Skin of body (tissue), 1 donor: ENCODE measurements at regions not wholly inside any gene's neighbourhood (a gene's known extent, or its start where the extent isn't known, plus 50 kb on each side); places are given as distances from the start of the nearest gene placed in this dataset.

ENCODE experiments used
- DNase-seq: peaks from one replicate; lab custom pipeline; 2025; lab: John Stamatoyannopoulos, UW

GRCh38 chr3:18635215-18635614 lies 210.1 kb upstream of the SATB1 start:
- DNase-seq = no peak

GRCh38 chr3:18634461-18634860 lies 209.3 kb upstream of the SATB1 start:
- no peak for DNase-seq

DNA sequence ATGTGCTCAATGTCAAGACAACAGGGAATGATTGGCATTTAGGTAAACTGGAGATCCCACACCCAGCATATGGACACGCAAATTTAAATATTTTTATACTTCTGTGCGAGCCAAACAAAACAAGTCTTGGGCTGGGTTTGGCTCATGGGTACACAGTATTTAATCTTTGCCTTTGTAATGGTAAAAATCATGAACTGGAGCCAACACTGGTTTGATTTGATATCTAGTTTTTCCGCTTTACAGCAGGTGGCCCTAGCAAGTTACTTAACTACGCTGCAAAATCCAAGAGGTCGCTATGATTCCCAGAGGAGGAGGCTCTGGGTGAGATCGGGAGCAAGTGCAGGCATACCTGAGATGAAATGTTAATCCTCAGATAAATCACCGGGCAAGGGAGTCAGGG lies 207.9 kb upstream of the SATB1 start:
- no peak for DNase-seq

DNA sequence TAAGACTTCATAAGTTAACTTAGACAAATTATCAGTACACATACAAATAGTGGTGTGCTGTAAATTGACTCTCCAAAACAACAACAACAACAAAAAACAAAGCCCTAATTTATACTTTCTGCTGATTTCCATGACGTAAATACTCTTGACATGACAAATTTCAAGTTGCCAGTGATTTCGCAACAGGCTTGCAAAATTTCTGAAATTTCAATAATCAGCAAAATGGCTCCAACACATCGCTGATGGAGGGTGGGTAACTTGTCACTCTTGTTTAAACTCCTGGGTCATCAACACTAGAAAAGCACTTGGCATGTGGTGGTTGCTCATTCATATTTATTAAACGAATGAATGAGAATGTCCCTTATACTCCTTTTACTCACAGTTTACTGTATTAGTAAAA lies 205.2 kb upstream of the SATB1 start:
- DNase-seq = no peak

DNA sequence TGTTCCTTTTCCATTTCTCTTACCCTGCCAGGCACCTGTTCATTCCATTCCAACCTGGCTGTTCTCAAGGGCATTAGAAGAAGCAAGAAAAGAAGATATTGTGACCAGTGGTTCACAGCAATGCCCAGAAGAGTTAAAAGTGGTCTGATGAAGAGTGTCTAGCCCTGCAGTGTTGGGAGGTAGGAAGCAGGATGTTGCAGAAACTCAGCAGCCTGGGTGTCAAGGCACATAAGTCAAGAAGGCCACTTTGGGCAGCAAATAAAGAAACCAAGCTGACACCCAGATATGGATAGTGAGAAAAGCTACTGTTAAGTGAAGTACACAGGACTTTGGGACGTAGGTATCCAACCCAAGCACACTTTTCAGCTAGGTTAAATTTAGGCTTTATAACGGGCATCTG lies 199.9 kb upstream of the SATB1 start:
- no peak for DNase-seq

DNA sequence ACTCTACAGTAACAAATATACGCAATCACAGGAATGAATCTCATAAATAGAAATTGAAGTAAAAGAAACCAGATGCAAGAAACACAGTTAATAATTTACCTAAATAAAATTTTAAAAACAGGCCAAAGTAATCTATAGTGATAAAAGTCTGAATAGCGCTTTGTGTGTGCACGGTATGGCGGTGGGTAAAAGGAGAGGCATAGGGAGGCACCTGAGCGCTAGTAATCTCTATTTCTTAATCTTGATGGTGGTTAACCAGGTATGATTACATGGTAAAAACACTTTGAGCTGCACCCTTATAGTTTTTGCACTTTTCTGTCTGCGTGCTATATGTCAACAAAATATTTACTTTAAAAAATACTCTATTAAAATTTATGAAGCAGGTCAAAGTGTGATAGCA lies 198.1 kb upstream of the SATB1 start:
- DNase-seq = no peak

DNA sequence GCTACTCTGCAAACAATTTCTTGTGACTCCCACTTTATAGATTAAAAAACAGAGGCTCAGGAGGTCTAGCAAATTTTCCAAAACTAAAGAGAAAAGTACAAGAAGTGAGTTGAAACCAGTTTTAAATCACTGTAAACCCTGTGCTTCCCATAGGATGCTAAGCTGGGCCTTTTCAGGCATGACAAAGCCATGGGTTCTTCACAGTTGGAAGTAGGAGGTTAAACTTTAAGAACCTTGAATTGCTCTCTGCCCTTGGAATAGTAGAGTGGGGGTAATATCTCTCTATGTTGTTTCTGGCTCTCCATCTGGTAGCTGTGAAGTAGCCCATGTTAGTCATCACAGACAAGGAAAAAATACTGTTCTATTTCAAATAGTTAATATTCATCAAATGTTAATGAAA lies 193.6 kb upstream of the SATB1 start:
- no peak for DNase-seq

GRCh38 chr3:18611991-18612390 lies 186.9 kb upstream of the SATB1 start:
- no peak for DNase-seq

DNA sequence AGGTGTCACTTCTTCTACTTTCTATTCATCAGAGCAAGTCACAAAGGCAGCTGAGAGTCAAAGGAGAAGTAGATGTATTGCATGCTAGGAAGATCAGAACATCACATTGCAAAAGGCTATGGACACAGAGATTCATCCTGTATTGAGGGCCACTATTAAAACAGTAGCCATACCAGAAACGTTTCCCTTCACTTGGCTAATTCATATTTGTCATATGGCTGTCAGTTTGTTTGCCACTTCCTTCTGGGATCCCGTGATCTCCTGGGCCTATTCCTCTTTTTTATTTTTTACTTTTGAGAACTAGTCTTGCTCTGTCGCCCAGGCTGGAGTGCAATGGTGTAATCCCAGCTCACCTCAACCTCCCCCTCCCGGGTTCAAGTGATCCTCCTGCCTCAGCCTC lies 184.0 kb upstream of the SATB1 start:
- DNase-seq = no peak

GRCh38 chr3:18597919-18598318 lies 172.8 kb upstream of the SATB1 start:
- no peak for DNase-seq

DNA sequence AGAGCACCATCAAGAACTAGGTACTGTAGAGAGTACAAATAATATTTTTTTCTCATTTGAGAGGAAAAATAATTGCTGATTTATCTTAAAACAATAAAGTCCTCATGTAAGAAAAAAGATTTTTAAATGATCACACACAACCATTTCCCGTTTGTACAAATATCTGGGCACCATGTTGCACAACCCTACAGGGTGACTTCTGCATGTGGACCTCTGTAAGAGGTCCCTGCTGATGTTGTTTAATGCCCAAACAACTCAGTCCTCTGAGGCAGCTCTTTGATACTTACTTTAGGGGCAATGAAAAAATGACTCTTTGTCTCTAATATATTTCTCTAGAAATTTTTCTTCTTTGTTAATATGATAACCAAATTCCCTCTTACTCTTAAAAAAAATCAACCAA lies 168.1 kb upstream of the SATB1 start:
- no peak for DNase-seq

- no peak for DNase-seq
Observed at GRCh38 chr3:18591120-18591519, 166.0 kb upstream of the SATB1 start.

DNA sequence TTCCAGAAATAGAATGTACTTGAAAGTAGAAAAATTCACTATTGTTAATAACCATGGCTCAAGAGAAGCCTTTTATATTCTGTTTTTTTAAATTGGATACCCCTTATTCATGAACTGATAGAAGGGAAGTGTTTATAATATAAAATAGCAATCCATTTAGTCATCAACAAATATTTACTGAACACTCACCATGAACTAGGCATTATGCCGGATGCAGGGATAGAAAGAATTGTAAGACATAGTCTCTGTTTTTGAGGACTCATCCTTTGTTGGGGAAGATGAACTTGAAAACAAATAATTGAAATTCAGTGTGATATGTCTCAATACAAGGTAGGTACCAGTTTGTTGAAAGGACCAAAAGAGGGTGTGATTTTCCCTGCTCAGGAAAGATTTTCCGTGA lies 160.9 kb upstream of the SATB1 start:
- no peak for DNase-seq

GRCh38 chr3:18585004-18585968 lies 160.1 kb upstream of the SATB1 start:
- no peak for DNase-seq

GRCh38 chr3:18580268-18580667 lies 155.1 kb upstream of the SATB1 start:
- no peak for DNase-seq

DNA sequence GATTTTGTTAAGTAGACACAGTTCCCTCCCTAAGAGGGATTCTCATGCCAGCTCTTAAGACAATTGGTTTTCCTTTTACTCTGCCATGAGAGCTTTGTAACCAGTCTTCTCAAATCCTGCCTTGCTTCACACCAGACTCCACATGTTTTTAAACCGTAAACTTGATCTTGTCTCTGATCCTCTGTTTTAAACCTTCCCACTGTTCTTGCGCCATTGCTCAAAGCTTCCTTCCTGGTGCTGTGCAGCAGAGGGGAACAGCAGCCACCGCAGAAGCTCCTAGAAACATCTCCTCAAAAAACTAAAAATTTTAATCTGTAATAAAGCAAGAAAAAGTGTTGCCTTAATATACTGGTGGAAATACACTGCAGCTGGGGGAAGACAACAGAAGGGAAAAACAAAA lies 154.5 kb upstream of the SATB1 start:
- DNase-seq = no peak

DNA sequence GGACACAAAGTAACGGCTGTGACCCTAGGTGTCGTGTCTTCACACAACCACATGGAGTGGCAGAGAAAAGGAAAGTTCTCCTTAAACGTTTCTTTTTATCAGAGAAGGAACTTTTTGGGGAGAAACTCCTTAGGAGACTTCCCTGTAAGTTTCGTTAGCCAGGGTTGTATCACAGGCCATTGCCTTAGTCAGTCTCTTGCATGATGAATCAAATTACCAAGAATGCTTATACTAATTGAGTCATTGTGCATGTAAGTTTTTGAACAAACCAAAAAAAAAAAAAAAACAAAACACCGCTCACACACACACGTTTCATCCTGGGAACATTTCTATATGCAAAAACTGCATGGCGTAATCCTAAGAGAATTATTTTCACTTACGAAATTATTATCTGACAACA lies 150.4 kb upstream of the SATB1 start:
- no peak for DNase-seq

DNA sequence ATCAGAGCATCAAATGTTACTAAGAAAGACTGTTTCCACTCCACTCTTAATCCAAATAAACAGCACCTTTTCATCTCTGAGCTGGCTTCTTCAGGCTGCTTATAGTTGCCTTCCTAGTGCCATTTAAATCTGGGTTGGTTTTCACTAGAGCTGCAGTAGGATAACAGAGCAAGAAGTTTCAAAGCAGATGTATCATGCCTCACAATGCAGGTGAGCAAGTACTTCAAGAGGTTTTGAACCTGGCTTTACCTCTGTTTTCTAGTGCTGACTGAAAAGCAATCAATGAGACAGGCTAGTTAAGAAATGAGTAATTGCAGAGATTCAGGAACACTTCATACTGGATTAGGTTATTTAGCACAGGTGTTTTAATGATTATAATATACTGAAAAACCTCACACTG lies 147.7 kb upstream of the SATB1 start:
- DNase-seq = no peak

DNA sequence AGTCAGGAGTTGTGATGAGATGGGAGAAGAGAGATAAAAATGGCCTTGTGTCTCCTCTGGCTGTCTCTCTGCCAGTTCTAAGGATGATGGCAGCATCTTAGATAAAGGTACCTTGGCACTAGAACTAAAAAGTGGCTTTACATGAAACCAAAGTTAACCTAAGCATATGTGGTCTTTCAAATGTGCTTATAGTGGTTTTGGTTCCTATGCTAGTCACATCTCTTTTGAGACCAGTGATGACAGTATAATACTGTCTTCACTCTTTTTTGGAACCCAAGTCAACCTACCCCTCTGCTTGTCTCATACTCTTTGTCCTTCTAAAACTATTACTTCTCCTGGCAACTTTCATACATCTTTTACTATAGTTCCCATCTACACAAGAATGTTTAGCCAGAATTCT lies 142.2 kb upstream of the SATB1 start:
- no peak for DNase-seq

GRCh38 chr3:18562364-18563154 lies 137.4 kb upstream of the SATB1 start:
- no peak for DNase-seq

GRCh38 chr3:18559331-18559842 lies 134.2 kb upstream of the SATB1 start:
- no peak for DNase-seq

- no peak for DNase-seq
Observed at GRCh38 chr3:18558507-18558906, 133.4 kb upstream of the SATB1 start.

- DNase-seq = no peak
Observed at GRCh38 chr3:18557216-18557615, 132.1 kb upstream of the SATB1 start.
